B cell (primary cell): ENCODE measurements at regions not wholly inside any gene's neighbourhood (a gene's known extent, or its start where the extent isn't known, plus 50 kb on each side); places are given as distances from the start of the nearest gene placed in this dataset.

ENCODE experiments used
- ATAC-seq: fragments of 200-7000 bp; cut with Tn5 transposase; one replicate; pipeline ENCODE4 v1.10.0; 2021; ENCODE audit warnings: low read depth, mild to moderate bottlenecking, moderate number of reproducible peaks, moderate library complexity
- CTCF ChIA-PET: fragments of 350-600 bp; sonication (Branson Sonifier 250); formaldehyde crosslinking; loops from one replicate; lab custom pipeline; 2021; ENCODE audit warnings: antibody characterized with exemption, inconsistent platforms; lab: Charles Lee
- POLR2A ChIA-PET: fragments of 350-600 bp; sonication (Branson Sonifier 250); formaldehyde crosslinking; loops from one replicate; lab custom pipeline; 2021; ENCODE audit warnings: antibody characterized with exemption; lab: Charles Lee
- DNase-seq: peaks from one replicate; pipeline ENCODE4 v3.0.0; 2013
- H2AFZ ChIP-seq: 2 replicates; pipeline ENCODE4 v1.6.1; 2012; ENCODE audit warnings: mild to moderate bottlenecking, low read depth, low read length; ENCODE audit not compliant: insufficient read depth, poor library complexity, severe bottlenecking
- H3K27ac ChIP-seq, 2 donors: 1 replicate in 1 of 2; 2 replicates in 1 of 2; pipeline ENCODE4 v1.5.1; 2012 to 2013; ENCODE audit warnings: low read length in 2 of 2, mild to moderate bottlenecking in 2 of 2, moderate library complexity in 1 of 2
- H3K27me3 ChIP-seq, 4 experiments: fragments of 200-600 bp in 1 of 4; sonication (generic) in 1 of 4; replicated peaks in 1 of 4; 1 replicate in 2 of 4; 2 replicates in 2 of 4; pipeline versions ENCODE4 v1.6.1 to v1.7.0; 2013 to 2016; ENCODE audit warnings: low read length in 3 of 4, mild to moderate bottlenecking in 2 of 4, mixed read lengths in 1 of 4, moderate library complexity in 1 of 4; ENCODE audit not compliant: insufficient read depth in 4 of 4, control insufficient read depth in 3 of 4; ENCODE audit errors: control extremely low read depth in 1 of 4
- H3K36me3 ChIP-seq, 2 experiments: replicated peaks in 1 of 2; 1 replicate in 1 of 2; 2 replicates in 1 of 2; pipeline versions ENCODE4 v1.6.1 to v1.7.1; 2013; ENCODE audit warnings: low read length in 1 of 2; ENCODE audit not compliant: insufficient read depth in 2 of 2, control insufficient read depth in 1 of 2; ENCODE audit errors: control extremely low read depth in 1 of 2, extremely low read depth in 1 of 2
- H3K4me1 ChIP-seq, 2 donors: fragments of 200-600 bp in 1 of 2; sonication (generic) in 1 of 2; 1 replicate in 1 of 2; 2 replicates in 1 of 2; pipeline versions ENCODE4 v1.5.1 to v1.6.1; 2013 to 2017; ENCODE audit warnings: low read length in 2 of 2; ENCODE audit not compliant: control insufficient read depth in 2 of 2, insufficient read depth in 2 of 2
- H3K4me2 ChIP-seq: replicated peaks from 2 replicates; pipeline ENCODE3; 2012; ENCODE audit warnings: mild to moderate bottlenecking, low read depth, low read length; ENCODE audit not compliant: poor library complexity, severe bottlenecking
- H3K4me3 ChIP-seq, 5 experiments: fragments of 200-600 bp in 1 of 5; sonication (generic) in 1 of 5; 1 replicate in 3 of 5; 2 replicates in 2 of 5; pipeline versions ENCODE4 v1.5.1 to v1.7.0; 2011 to 2016; ENCODE audit warnings: low read length in 4 of 5, mild to moderate bottlenecking in 4 of 5, low read depth in 2 of 5, control low read depth in 1 of 5, moderate library complexity in 1 of 5; ENCODE audit not compliant: insufficient read depth in 1 of 5; ENCODE audit errors: control extremely low read depth in 1 of 5, extremely low read depth in 1 of 5
- H3K79me2 ChIP-seq: fragments of 200-600 bp; sonication (generic); one replicate; pipeline ENCODE4 v1.6.0; 2016; ENCODE audit warnings: low read length; ENCODE audit not compliant: control insufficient read depth, insufficient read depth
- H3K9ac ChIP-seq: fragments of 200-600 bp; sonication (generic); 2 replicates; pipeline ENCODE4 v1.6.1; 2017; ENCODE audit warnings: mild to moderate bottlenecking, low read length, moderate library complexity
- H3K9me3 ChIP-seq, 3 donors: one replicate each; pipeline versions ENCODE4 v1.6.1 to v1.7.1; 2013; ENCODE audit warnings: low read length in 2 of 3; ENCODE audit not compliant: control insufficient read depth in 2 of 3, insufficient read depth in 1 of 3; ENCODE audit errors: control extremely low read depth in 1 of 3
- H4K20me1 ChIP-seq: 2 replicates; pipeline ENCODE4 v1.6.0; 2012; ENCODE audit warnings: mild to moderate bottlenecking, low read length; ENCODE audit not compliant: insufficient read depth, control insufficient read depth, poor library complexity, severe bottlenecking
- H3K27ac Mint-ChIP-seq: one replicate; pipeline ENCODE4 v1.8.0; 2021; ENCODE audit warnings: mixed read lengths
- H3K27me3 Mint-ChIP-seq: one replicate; pipeline ENCODE4 v1.8.0; 2021; ENCODE audit warnings: mixed read lengths
- H3K4me1 Mint-ChIP-seq: one replicate; pipeline ENCODE4 v1.8.0; 2021; ENCODE audit warnings: mixed read lengths
- H3K4me3 Mint-ChIP-seq: one replicate; pipeline ENCODE4 v1.8.0; 2021; ENCODE audit warnings: mixed read lengths
- H3K9me3 Mint-ChIP-seq: one replicate; pipeline ENCODE4 v1.8.0; 2022; ENCODE audit warnings: mixed read lengths; ENCODE audit not compliant: insufficient read depth
- CTCF ChIP-seq: fragments of 200-600 bp; IDR thresholded peaks from one replicate; pipeline ENCODE4 v1.8.0; 2022; ENCODE audit warnings: antibody characterized with exemption, mild to moderate bottlenecking
- EZH2 ChIP-seq: IDR thresholded peaks from 2 replicates; pipeline ENCODE4 v1.6.1; 2012; ENCODE audit warnings: borderline replicate concordance, low read depth, mild to moderate bottlenecking, moderate library complexity, low read length; ENCODE audit not compliant: insufficient read depth, poor library complexity, severe bottlenecking
- WGBS: methylation state at CpG from one replicate; pipeline ENCODE4 v1.1.5; 2013; ENCODE audit warnings: missing lambda C conversion rate; ENCODE audit not compliant: insufficient coverage; 5-methylcytosine and 5-hydroxymethylcytosine counted together
- intact Hi-C: fragments of 100-400 bp; cut with micrococcal nuclease; formaldehyde crosslinking; loops from one replicate; pipeline ENCODE4 v1.10.0; 2022

GRCh38 chr1:29487291-29487690, 251.0 kb downstream of the PTPRU start:
- POLR2A ChIA-PET = no interaction called here
- CTCF ChIA-PET = no interaction called here
- Histone ChIP-seq H3K9me3 (no peaks in the 10 kb centered on the region), H3K4me1 (no peaks in the 10 kb centered on the region), H3K36me3 (no peaks in the 10 kb centered on the region), H3K79me2 (no peaks in the 10 kb centered on the region), H3K4me3 (no peak overlapping the region), H3K4me2 (no peak overlapping the region), H3K9ac (no peak overlapping the region), H3K27me3 (no peaks in the 10 kb centered on the region), H2AFZ (no peak overlapping the region), H3K27ac (no peak overlapping the region), H4K20me1 (no peaks in the 10 kb centered on the region)
- WGBS = 84% methylated on average over 6 of the region's 6 CpGs
- H3K27me3 Mint-ChIP-seq = peaks cover 24% of the 10 kb centered on the region
- H3K9me3 Mint-ChIP-seq = no peaks in the 10 kb centered on the region
- TF ChIP-seq CTCF (no peak), EZH2 (no peak)
- intact Hi-C loops = no loop called here
- no peak overlapping the region for H3K4me3 Mint-ChIP-seq
- ATAC-seq (no peak), DNase-seq (no peak)
- no peaks in the 10 kb centered on the region for H3K4me1 Mint-ChIP-seq
- H3K27ac Mint-ChIP-seq = no peak overlapping the region

GRCh38 chr1:29485096-29485925, 249.0 kb downstream of the PTPRU start:
- H3K79me2 ChIP-seq = no peaks in the 10 kb centered on the region
- no peak overlapping the region for H3K4me2 ChIP-seq
- peaks cover 0 to 4% (median 0%) of the 10 kb centered on the region in 3 donors for H3K9me3 ChIP-seq
- no peak overlapping the region for H3K4me3 Mint-ChIP-seq
- TF ChIP-seq EZH2 (no peak), CTCF (no peak)
- H3K27ac Mint-ChIP-seq = no peak overlapping the region
- intact Hi-C loops = no loop called here
- no peak overlapping the region for H3K27ac ChIP-seq
- no peak overlapping the region for H2AFZ ChIP-seq
- no peak overlapping the region for H3K9ac ChIP-seq
- H3K4me1 Mint-ChIP-seq = no peaks in the 10 kb centered on the region
- ATAC-seq (no peak), DNase-seq (no peak)
- POLR2A ChIA-PET = no interaction called here
- CTCF ChIA-PET = no interaction called here
- no peaks in the 10 kb centered on the region for H4K20me1 ChIP-seq
- peaks cover 27% of the 10 kb centered on the region for H3K27me3 Mint-ChIP-seq
- no peaks in the 10 kb centered on the region for H3K9me3 Mint-ChIP-seq
- H3K4me3 ChIP-seq = no peak overlapping the region
- WGBS = 72% methylated on average over 5 of the region's 5 CpGs
- no peaks in the 10 kb centered on the region for H3K4me1 ChIP-seq
- no peaks in the 10 kb centered on the region for H3K27me3 ChIP-seq
- H3K36me3 ChIP-seq = no peaks in the 10 kb centered on the region
